K562 (cell line): ENCODE measurements at regions not wholly inside any gene's neighbourhood (a gene's known extent, or its start where the extent isn't known, plus 50 kb on each side); places are given as distances from the start of the nearest gene placed in this dataset.

Source experiments
- EHMT2 ChIP-seq: fragments of 450-650 bp; IDR thresholded peaks from 2 replicates; pipeline ENCODE4 v1.6.1; 2018; ENCODE audit warnings: antibody characterized with exemption
- ELK1 ChIP-seq: sonication (generic); formaldehyde crosslinking; IDR thresholded peaks from 2 replicates; pipeline ENCODE4 v1.8.1; 2022; ENCODE audit warnings: missing genetic modification reagents
- EP300 ChIP-seq: IDR thresholded peaks from 2 replicates; pipeline ENCODE4 v1.6.1; 2012; ENCODE audit warnings: low read length, improper control_type of control experiment
- FOSL1 ChIP-seq: fragments of 200-800 bp; sonication (Bioruptor generic); conservative IDR thresholded peaks from 2 replicates; pipeline ENCODE4 v1.6.1; 2016; ENCODE audit warnings: missing genetic modification characterization, missing compliant biosample characterization
- HNRNPK ChIP-seq: fragments of 200-400 bp; formaldehyde crosslinking; IDR thresholded peaks from one replicate; pipeline ENCODE4 v1.6.1; 2018; ENCODE audit warnings: mild to moderate bottlenecking, low read depth, low read length; ENCODE audit not compliant: poor library complexity, severe bottlenecking
- MCM3 ChIP-seq: fragments of 450-650 bp; IDR thresholded peaks from 2 replicates; pipeline ENCODE4 v1.6.1; 2016
- NFIX ChIP-seq: fragments of 250-450 bp; sonication (Bioruptor Pico); IDR thresholded peaks from 2 replicates; pipeline ENCODE4 v1.4.0; 2020; ENCODE audit warnings: low read depth, mild to moderate bottlenecking, moderate library complexity
- RBM25 ChIP-seq: fragments of 200-400 bp; formaldehyde crosslinking; IDR thresholded peaks from 2 replicates; pipeline ENCODE4 v1.6.1; 2018; ENCODE audit warnings: low read length, low read depth, moderate library complexity; ENCODE audit not compliant: severe bottlenecking
- ZBTB26 ChIP-seq: fragments of 450-650 bp; formaldehyde crosslinking; IDR thresholded peaks from 2 replicates; pipeline ENCODE4 v1.4.0; 2022; ENCODE audit warnings: missing genetic modification characterization
- ZNF280B ChIP-seq: fragments of 250-450 bp; sonication (Bioruptor Pico); IDR thresholded peaks from 2 replicates; pipeline ENCODE4 v1.5.1; 2021; ENCODE audit warnings: mild to moderate bottlenecking
- ZNF3 ChIP-seq: fragments of 250-450 bp; sonication (Bioruptor Pico); IDR thresholded peaks from 2 replicates; pipeline ENCODE4 v1.5.0; 2021; ENCODE audit warnings: mild to moderate bottlenecking, moderate library complexity
- ZSCAN29 ChIP-seq: fragments of 450-650 bp; IDR thresholded peaks from 2 replicates; pipeline ENCODE4 v1.6.1; 2017

- TF ChIP-seq ZBTB26 (CRISPR knock-in tag) (no peak), HNRNPK (no peak), MCM3 (no peak), FOSL1 (tag) (peak; percentile 79), ZSCAN29 (no peak), EHMT2 (no peak), EP300 (no peak), NFIX (CRISPR knock-in tag) (no peak), RBM25 (no peak), ZNF3 (CRISPR knock-in tag) (no peak), ZNF280B (CRISPR knock-in tag) (no peak), ELK1 (CRISPR knock-in tag) (no peak)
Observed at GRCh38 chr21:35779690-35780570, 280.4 kb downstream of the SETD4 start (continued).
